GM12891 (cell line): ENCODE measurements at regions not wholly inside any gene's neighbourhood (a gene's known extent, or its start where the extent isn't known, plus 50 kb on each side); places are given as distances from the start of the nearest gene placed in this dataset.

Source experiments
- POLR2A ChIP-seq: IDR thresholded peaks from 2 replicates; pipeline ENCODE4 v1.6.1; 2011; ENCODE audit warnings: low read depth, low read length, control low read depth
- POLR2AphosphoS5 ChIP-seq: IDR thresholded peaks from 2 replicates; pipeline ENCODE4 v1.6.1; 2011; ENCODE audit warnings: low read depth, low read length, control low read depth
- TAF1 ChIP-seq: IDR thresholded peaks from 2 replicates; pipeline ENCODE4 v1.6.1; 2011; ENCODE audit warnings: low read depth, low read length, control low read depth

DNA sequence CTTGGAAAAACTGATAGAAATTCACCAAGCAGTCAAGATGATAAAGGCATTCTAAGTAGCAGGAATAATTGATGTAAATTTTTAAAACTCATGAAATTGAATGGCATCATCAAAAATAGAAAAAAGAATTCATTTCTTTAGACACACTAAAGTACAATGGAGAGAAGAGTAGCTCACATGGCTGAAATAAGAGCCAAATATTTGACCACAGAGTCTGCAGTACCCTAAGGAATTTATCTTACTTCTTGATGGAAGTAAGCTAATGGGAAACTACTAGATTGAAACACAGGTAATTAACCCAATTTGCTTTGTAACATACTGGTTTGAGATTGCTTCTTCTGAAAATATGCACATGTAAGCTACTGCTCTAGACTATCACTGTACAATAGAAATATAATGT lies 70.8 kb upstream of the GPM6A start:
- TF ChIP-seq POLR2AphosphoS5 (no peak), POLR2A (no peak), TAF1 (no peak)
